GM19351 (cell line): ENCODE measurements at regions not wholly inside any gene's neighbourhood (a gene's known extent, or its start where the extent isn't known, plus 50 kb on each side); places are given as distances from the start of the nearest gene placed in this dataset.

ENCODE experiments used
- ATAC-seq: cut with Tn5 transposase; IDR thresholded peaks from one replicate; pipeline ENCODE4 v1.9.1; 2021; ENCODE audit warnings: mild to moderate bottlenecking, moderate library complexity; ENCODE audit not compliant: unreplicated experiment

GRCh38 chr9:13430368-13431221, 151.1 kb upstream of the MPDZ start:
- ATAC-seq = no peak

- no peak for ATAC-seq
Measured at GRCh38 chr9:13429301-13430190, 150.1 kb upstream of the MPDZ start.

- no peak for ATAC-seq
Measured at GRCh38 chr9:13428766-13429165, 149.3 kb upstream of the MPDZ start.

- ATAC-seq = no peak
Measured at GRCh38 chr9:13427587-13427986, 148.1 kb upstream of the MPDZ start.

- ATAC-seq = no peak
Measured at GRCh38 chr9:13426606-13427005, 147.1 kb upstream of the MPDZ start.

GRCh38 chr9:13424872-13425271, 145.4 kb upstream of the MPDZ start:
- no peak for ATAC-seq

- no peak for ATAC-seq
Measured at GRCh38 chr9:13424204-13424603, 144.7 kb upstream of the MPDZ start.

GRCh38 chr9:13414349-13414748, 134.9 kb upstream of the MPDZ start:
- ATAC-seq = no peak

GRCh38 chr9:13412331-13412730, 132.8 kb upstream of the MPDZ start:
- ATAC-seq = no peak

- ATAC-seq = no peak
Measured at GRCh38 chr9:13411791-13412190, 132.3 kb upstream of the MPDZ start.

GRCh38 chr9:13410566-13411031, 131.1 kb upstream of the MPDZ start:
- no peak for ATAC-seq

- ATAC-seq = no peak
Measured at GRCh38 chr9:13397661-13398060, 118.2 kb upstream of the MPDZ start.

GRCh38 chr9:13397220-13397619, 117.7 kb upstream of the MPDZ start:
- no peak for ATAC-seq

- ATAC-seq = no peak
Measured at GRCh38 chr9:13396418-13396817, 116.9 kb upstream of the MPDZ start.

GRCh38 chr9:13395156-13395555, 115.7 kb upstream of the MPDZ start:
- ATAC-seq = no peak

GRCh38 chr9:13388157-13388556, 108.7 kb upstream of the MPDZ start:
- no peak for ATAC-seq

- no peak for ATAC-seq
Measured at GRCh38 chr9:13387734-13388067, 108.2 kb upstream of the MPDZ start.

- no peak for ATAC-seq
Measured at GRCh38 chr9:13386935-13387733, 107.6 kb upstream of the MPDZ start.

GRCh38 chr9:13386316-13386715, 106.8 kb upstream of the MPDZ start:
- no peak for ATAC-seq

GRCh38 chr9:13383855-13384254, 104.4 kb upstream of the MPDZ start:
- ATAC-seq = no peak

- ATAC-seq = no peak
Measured at GRCh38 chr9:13383216-13383615, 103.7 kb upstream of the MPDZ start.
